Thyroid gland (tissue), 4 donors: ENCODE measurements at regions not wholly inside any gene's neighbourhood (a gene's known extent, or its start where the extent isn't known, plus 50 kb on each side); places are given as distances from the start of the nearest gene placed in this dataset.

Source experiments
- CTCF ChIP-seq, 6 experiments: fragments of 200-600 bp in 3 of 6; fragments of 450-650 bp in 3 of 6; sonication (generic) in 3 of 6; IDR thresholded peaks; one replicate each; pipeline ENCODE4 v1.5.1; 2016 to 2019; ENCODE audit warnings: antibody characterized with exemption in 6 of 6, mild to moderate bottlenecking in 2 of 6, inconsistent platforms in 1 of 6, moderate library complexity in 1 of 6
- POLR2A ChIP-seq, 2 donors: fragments of 450-650 bp; IDR thresholded peaks; one replicate each; pipeline ENCODE4 v1.6.1; 2017; ENCODE audit warnings: antibody characterized with exemption in 2 of 2, mild to moderate bottlenecking in 2 of 2, moderate library complexity in 1 of 2

GRCh38 chr14:100664231-100664630, 62.5 kb upstream of the DLK1 start:
- TF ChIP-seq CTCF (IDR thresholded peaks at IDR 0.05) = no peak
- TF ChIP-seq POLR2A (IDR thresholded peaks at IDR 0.05) = no peak
